Spinal cord (tissue), 9 donors: ENCODE measurements at regions not wholly inside any gene's neighbourhood (a gene's known extent, or its start where the extent isn't known, plus 50 kb on each side); places are given as distances from the start of the nearest gene placed in this dataset.

Experiments used
- DNase-seq, 6 donors: peaks; one replicate each; pipeline versions ENCODE4 v3.0.0 to v3.0.0-alpha.2; 2013 to 2015; ENCODE audit warnings: low spot score in 6 of 6, low read depth in 4 of 6
- H3K27ac ChIP-seq: one replicate; pipeline ENCODE4 v1.5.1; 2013; ENCODE audit warnings: low read depth, low read length, control low read depth
- H3K27me3 ChIP-seq: one replicate; pipeline ENCODE4 v1.6.1; 2013; ENCODE audit warnings: low read length; ENCODE audit not compliant: control insufficient read depth, insufficient read depth
- H3K36me3 ChIP-seq: one replicate; pipeline ENCODE4 v1.6.1; 2013; ENCODE audit warnings: low read length; ENCODE audit not compliant: control insufficient read depth, insufficient read depth
- H3K4me1 ChIP-seq: one replicate; pipeline ENCODE4 v1.6.1; 2013; ENCODE audit warnings: low read length; ENCODE audit not compliant: control insufficient read depth, insufficient read depth
- H3K4me3 ChIP-seq: one replicate; pipeline ENCODE4 v1.5.1; 2013; ENCODE audit warnings: low read depth, low read length, control low read depth
- H3K9me3 ChIP-seq: one replicate; pipeline ENCODE4 v1.6.1; 2013; ENCODE audit warnings: low read length; ENCODE audit not compliant: control insufficient read depth, insufficient read depth
- WGBS: methylation state at CpG from one replicate; pipeline ENCODE4 v1.1.5; 2013; ENCODE audit warnings: missing lambda C conversion rate; ENCODE audit not compliant: insufficient coverage; 5-methylcytosine and 5-hydroxymethylcytosine counted together
- donor health status: healthy.

DNA sequence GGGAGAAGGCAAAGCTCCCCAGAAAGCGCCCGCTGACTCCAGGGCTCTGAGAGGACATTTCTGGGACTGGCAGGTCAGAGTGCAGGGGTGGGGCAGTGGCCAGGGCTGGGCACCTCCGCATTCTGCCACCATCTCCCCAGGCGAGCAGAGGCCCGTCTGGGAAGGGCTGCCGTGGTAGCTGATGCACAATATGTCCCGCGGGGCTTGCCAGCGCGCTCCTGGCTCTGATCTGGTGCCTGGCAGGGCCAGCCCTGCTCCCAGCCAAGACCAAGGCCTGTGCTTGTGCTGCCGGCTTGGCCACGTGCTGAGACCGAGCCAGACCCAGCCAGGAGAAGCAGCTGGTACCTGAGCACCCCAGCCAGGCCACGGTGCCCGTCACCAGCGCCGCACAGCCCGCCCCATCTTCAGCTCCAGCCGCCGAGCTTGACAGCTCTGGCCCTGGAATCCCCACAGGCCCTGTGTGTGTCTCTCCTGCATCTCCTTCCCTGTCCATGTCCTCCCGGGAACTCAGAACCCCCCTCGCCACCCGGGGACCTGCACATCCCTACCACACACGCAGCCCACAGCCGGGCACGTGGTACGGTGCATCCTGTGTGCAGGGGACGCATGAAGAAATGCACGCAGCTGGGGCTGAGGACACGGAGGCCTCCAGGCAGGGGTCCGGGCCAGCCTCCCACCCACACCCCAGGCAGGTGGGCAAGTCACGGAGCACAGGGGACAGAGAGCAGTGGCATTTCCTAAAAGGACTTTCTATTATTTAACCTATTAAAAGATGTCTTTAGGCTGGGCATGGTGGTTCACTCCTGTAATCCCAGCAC lies 68.6 kb upstream of the C14orf180 start:
- 44% methylated on average over 29 of the region's 32 CpGs for WGBS

GRCh38 chr14:104512061-104512460 lies 67.5 kb upstream of the C14orf180 start:
- DNase-seq: no peak
- Histone ChIP-seq H3K36me3 (no peaks in the 10 kb centered on the region), H3K4me3 (no peak overlapping the region), H3K9me3 (no peaks in the 10 kb centered on the region), H3K27ac (no peak overlapping the region), H3K4me1 (peaks cover 43% of the 10 kb centered on the region), H3K27me3 (no peaks in the 10 kb centered on the region)
- WGBS: 88% methylated on average over 7 of the region's 10 CpGs

More for the DNA sequence above, 68.6 kb upstream of the C14orf180 start:
- peak in 4 of 6 donors; percentile 9 to 95 (median 56) for DNase-seq
- Histone ChIP-seq H3K27me3 (no peaks in the 10 kb centered on the region), H3K27ac (no peak overlapping the region), H3K36me3 (no peaks in the 10 kb centered on the region), H3K9me3 (no peaks in the 10 kb centered on the region), H3K4me3 (no peak overlapping the region), H3K4me1 (peaks cover 52% of the 10 kb centered on the region)

DNA sequence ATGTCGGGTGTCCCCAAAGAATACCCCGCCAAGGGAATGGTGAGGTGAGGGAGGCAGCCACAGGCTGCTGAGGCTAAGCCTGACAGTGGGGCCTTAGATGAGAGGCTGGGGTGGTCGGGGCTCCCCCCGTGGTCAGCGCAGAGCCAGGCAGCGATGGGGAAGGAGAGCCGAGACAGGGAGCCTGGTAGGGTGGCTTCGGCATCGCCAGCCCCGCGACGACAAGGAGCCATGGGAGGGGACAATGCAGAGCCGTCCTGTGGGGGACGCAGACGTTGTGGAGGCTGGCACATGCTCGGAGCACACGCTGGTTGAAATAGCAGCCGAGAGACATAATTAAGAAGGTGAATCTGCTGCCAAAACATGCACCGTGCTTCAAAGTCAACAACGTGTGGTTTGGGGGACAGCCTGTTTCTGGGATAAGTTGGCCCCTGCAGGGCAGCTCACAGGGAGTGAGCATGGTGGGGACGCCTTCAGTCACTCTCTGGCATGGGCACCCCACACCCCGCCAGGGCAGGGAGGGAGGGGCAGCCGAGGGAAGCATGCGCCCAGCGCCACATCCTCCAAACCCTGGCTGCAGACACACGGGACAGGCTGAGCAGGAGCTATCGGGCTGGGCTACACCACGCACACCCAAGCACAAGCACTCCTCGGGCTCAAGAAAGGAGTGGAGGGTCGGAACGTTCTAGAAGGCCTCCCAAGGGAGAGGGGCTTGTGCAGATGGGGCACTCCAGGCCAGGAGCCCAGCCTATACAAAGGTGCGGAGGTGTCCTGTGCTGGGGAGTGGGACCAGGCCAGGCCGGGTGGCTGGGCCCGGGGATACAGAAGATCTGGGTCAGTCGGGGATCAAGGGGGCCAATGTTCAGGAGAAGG lies 66.6 kb upstream of the C14orf180 start:
- peak in 2 of 6 donors; percentile 67 to 88 for DNase-seq
- H3K4me3 ChIP-seq: no peak overlapping the region
- H3K9me3 ChIP-seq: no peaks in the 10 kb centered on the region
- no peaks in the 10 kb centered on the region for H3K36me3 ChIP-seq
- 57% methylated on average over 35 of the region's 35 CpGs for WGBS
- H3K27me3 ChIP-seq: no peaks in the 10 kb centered on the region
- peaks cover 35% of the 10 kb centered on the region for H3K4me1 ChIP-seq
- no peak overlapping the region for H3K27ac ChIP-seq

DNA sequence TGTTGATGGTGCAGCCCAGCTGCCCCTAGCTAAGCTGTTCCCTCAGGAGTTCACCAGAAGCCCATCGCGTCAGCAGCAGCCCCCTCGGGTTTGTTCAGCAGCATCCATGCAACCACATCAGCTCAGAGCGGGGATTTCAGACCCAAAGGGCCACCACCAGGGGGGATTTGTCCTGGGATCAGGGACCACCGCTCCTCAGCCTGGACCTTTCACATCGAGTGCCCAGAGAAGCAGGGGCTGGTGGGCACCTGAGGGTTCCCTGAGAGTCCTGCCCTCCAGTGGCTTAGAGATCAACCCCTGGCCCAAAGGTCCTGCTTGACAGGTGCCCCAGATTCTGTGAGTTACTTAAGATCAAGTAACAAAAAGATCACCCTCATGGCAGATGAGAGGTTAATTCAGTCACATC lies 65.9 kb upstream of the C14orf180 start:
- no peak for DNase-seq
- H3K27me3 ChIP-seq: no peaks in the 10 kb centered on the region
- no peaks in the 10 kb centered on the region for H3K9me3 ChIP-seq
- H3K4me3 ChIP-seq: no peak overlapping the region
- H3K36me3 ChIP-seq: no peaks in the 10 kb centered on the region
- H3K4me1 ChIP-seq: peaks cover 35% of the 10 kb centered on the region
- H3K27ac ChIP-seq: no peak overlapping the region
- whole genome bisulfite sequencing: 97% methylated on average over 6 of the region's 6 CpGs

GRCh38 chr14:104514156-104514848 lies 65.3 kb upstream of the C14orf180 start:
- peak in 2 of 6 donors; percentile 56 to 92 for DNase-seq
- no peaks in the 10 kb centered on the region for H3K27me3 ChIP-seq
- no peak overlapping the region for H3K4me3 ChIP-seq
- no peaks in the 10 kb centered on the region for H3K36me3 ChIP-seq
- no peak overlapping the region for H3K27ac ChIP-seq
- H3K4me1 ChIP-seq: peaks cover 35% of the 10 kb centered on the region
- no peaks in the 10 kb centered on the region for H3K9me3 ChIP-seq
- 66% methylated on average over 11 of the region's 16 CpGs for WGBS

DNA sequence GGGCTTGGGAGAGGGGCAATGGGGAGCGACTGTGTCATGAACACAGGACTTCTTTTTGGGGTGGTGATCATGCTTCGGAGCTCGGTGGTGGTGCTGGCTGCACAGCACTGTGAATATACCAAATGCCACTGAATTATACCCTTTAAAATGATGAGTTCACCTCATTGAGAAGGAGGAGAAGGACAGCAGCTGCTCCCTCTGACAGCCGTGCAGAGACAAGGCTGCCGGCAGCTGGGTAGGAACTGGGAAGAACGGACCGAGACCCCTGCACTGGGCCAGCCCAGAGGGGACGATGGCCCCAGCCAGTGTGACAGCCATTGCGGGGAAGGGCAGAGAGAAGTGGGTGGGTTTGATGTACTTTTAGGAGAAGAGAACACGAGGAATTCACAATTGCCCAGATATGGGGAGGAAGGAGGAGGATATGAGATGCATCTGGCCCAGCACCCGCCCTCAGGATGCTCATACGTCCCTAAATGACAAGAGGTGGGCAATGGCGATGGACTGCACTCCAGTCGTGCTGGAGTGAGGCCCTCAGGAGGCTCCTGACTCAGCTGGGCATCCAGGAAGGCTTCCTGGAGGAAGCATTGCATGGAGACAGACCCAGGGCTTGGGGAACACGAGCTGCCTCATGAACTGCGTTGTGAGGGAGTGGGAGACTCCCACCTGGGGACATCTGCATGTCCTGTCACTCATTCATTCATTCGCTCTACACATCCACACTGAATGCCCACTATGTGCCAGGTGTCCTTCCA lies 64.3 kb upstream of the C14orf180 start:
- H3K27me3 ChIP-seq: no peaks in the 10 kb centered on the region
- no peak for DNase-seq
- H3K36me3 ChIP-seq: no peaks in the 10 kb centered on the region
- no peaks in the 10 kb centered on the region for H3K9me3 ChIP-seq
- WGBS: 82% methylated on average over 11 of the region's 17 CpGs
- H3K27ac ChIP-seq: no peak overlapping the region
- no peak overlapping the region for H3K4me3 ChIP-seq
- peaks cover 28% of the 10 kb centered on the region for H3K4me1 ChIP-seq

GRCh38 chr14:104515811-104516780 lies 63.5 kb upstream of the C14orf180 start:
- WGBS: 92% methylated on average over 23 of the region's 23 CpGs
- Histone ChIP-seq H3K4me1 (peaks cover 19% of the 10 kb centered on the region), H3K27me3 (no peaks in the 10 kb centered on the region), H3K27ac (no peak overlapping the region), H3K36me3 (no peaks in the 10 kb centered on the region), H3K4me3 (no peak overlapping the region), H3K9me3 (no peaks in the 10 kb centered on the region)
- DNase-seq: no peak

GRCh38 chr14:104516906-104517305 lies 62.7 kb upstream of the C14orf180 start:
- Histone ChIP-seq H3K27me3 (no peaks in the 10 kb centered on the region), H3K36me3 (no peaks in the 10 kb centered on the region), H3K27ac (no peak overlapping the region), H3K4me3 (no peak overlapping the region), H3K9me3 (no peaks in the 10 kb centered on the region), H3K4me1 (peaks cover 16% of the 10 kb centered on the region)
- 76% methylated on average over 8 of the region's 8 CpGs for WGBS
- no peak for DNase-seq
